ENCODE measurements at regions not wholly inside any gene's neighbourhood (a gene's known extent, or its start where the extent isn't known, plus 50 kb on each side); places are given as distances from the start of the nearest gene placed in this dataset.

GRCh38 chr5:82354543-82354942 is 76.4 kb upstream of the RPS23 start:
- no peak for TF ChIP-seq CHD2 (IDR thresholded peaks at IDR 0.05; ENCODE audit: low read depth, low read length)
- no peak for TF ChIP-seq ZNF282 (IDR thresholded peaks at IDR 0.05; ENCODE audit: partially characterized antibody)
- TF ChIP-seq SYNCRIP (IDR thresholded peaks at IDR 0.05; ENCODE audit: insufficient read depth, low read depth, low read length): no peak

All from HepG2 (cell line).